H9 (cell line): ENCODE measurements at regions not wholly inside any gene's neighbourhood (a gene's known extent, or its start where the extent isn't known, plus 50 kb on each side); places are given as distances from the start of the nearest gene placed in this dataset.

Source experiments
- DNase-seq: peaks from one replicate; pipeline ENCODE4 v3.0.0-alpha.2; 2017
- H2AFZ ChIP-seq: one replicate; pipeline ENCODE4 v1.6.1; 2013; ENCODE audit warnings: mild to moderate bottlenecking, low read length, control low read depth, moderate library complexity
- H2AK5ac ChIP-seq: 2 replicates; pipeline ENCODE4 v1.6.1; 2013; ENCODE audit warnings: low read length, control low read depth, mixed read lengths; ENCODE audit not compliant: insufficient read length
- H2BK120ac ChIP-seq: one replicate; pipeline ENCODE4 v1.6.1; 2013; ENCODE audit warnings: low read depth, mild to moderate bottlenecking, low read length, control low read depth, inconsistent platforms; ENCODE audit not compliant: poor library complexity, severe bottlenecking
- H2BK12ac ChIP-seq: 2 replicates; pipeline ENCODE4 v1.6.1; 2013; ENCODE audit warnings: low read length, control low read depth, mixed read lengths, low read depth; ENCODE audit not compliant: insufficient read length
- H2BK15ac ChIP-seq: 2 replicates; pipeline ENCODE4 v1.6.1; 2013; ENCODE audit warnings: low read depth, low read length, control low read depth
- H2BK20ac ChIP-seq: one replicate; pipeline ENCODE4 v1.6.1; 2013; ENCODE audit warnings: low read depth, mild to moderate bottlenecking, low read length, control low read depth, inconsistent platforms; ENCODE audit not compliant: poor library complexity, severe bottlenecking
- H2BK5ac ChIP-seq: 2 replicates; pipeline ENCODE4 v1.6.1; 2013; ENCODE audit warnings: low read length, control low read depth, mixed read lengths; ENCODE audit not compliant: insufficient read length
- H3K14ac ChIP-seq: 2 replicates; pipeline ENCODE4 v1.6.1; 2013; ENCODE audit warnings: low read length, control low read depth; ENCODE audit not compliant: insufficient read depth
- H3K18ac ChIP-seq: 2 replicates; pipeline ENCODE4 v1.6.1; 2013; ENCODE audit warnings: low read depth, mild to moderate bottlenecking, mixed read lengths, low read length, control low read depth; ENCODE audit not compliant: insufficient read length
- H3K23ac ChIP-seq: 2 replicates; pipeline ENCODE4 v1.6.1; 2013; ENCODE audit warnings: low read length, control low read depth, mixed read lengths, low read depth; ENCODE audit not compliant: insufficient read length
- H3K23me2 ChIP-seq: 2 replicates; pipeline ENCODE4 v1.6.1; 2013; ENCODE audit warnings: low read depth, mild to moderate bottlenecking, mixed read lengths, low read length, control low read depth; ENCODE audit not compliant: insufficient read length, poor library complexity, severe bottlenecking
- H3K27ac ChIP-seq: 2 replicates; pipeline ENCODE4 v1.5.1; 2013; ENCODE audit warnings: low read length, control low read depth, mixed read lengths, low read depth; ENCODE audit not compliant: insufficient read length
- H3K27me3 ChIP-seq: 2 replicates; pipeline ENCODE4 v1.6.1; 2013; ENCODE audit warnings: low read length, control low read depth, inconsistent platforms; ENCODE audit not compliant: insufficient read depth
- H3K4ac ChIP-seq: 2 replicates; pipeline ENCODE4 v1.6.1; 2013; ENCODE audit warnings: low read depth, mild to moderate bottlenecking, control low read depth, inconsistent platforms, low read length, moderate library complexity
- H3K4me1 ChIP-seq: 2 replicates; pipeline ENCODE4 v1.6.1; 2013; ENCODE audit warnings: low read length, control low read depth, inconsistent platforms; ENCODE audit not compliant: insufficient read depth
- H3K4me2 ChIP-seq: 2 replicates; pipeline ENCODE4 v1.6.1; 2013; ENCODE audit warnings: low read length, control low read depth, mixed read lengths; ENCODE audit not compliant: insufficient read length, insufficient read depth
- H3K56ac ChIP-seq: 2 replicates; pipeline ENCODE4 v1.6.1; 2013; ENCODE audit warnings: low read depth, mild to moderate bottlenecking, mixed read lengths, low read length, control low read depth; ENCODE audit not compliant: insufficient read length
- H3K79me1 ChIP-seq: 2 replicates; pipeline ENCODE4 v1.6.1; 2013; ENCODE audit warnings: low read depth, mild to moderate bottlenecking, moderate library complexity, low read length, control low read depth, inconsistent platforms; ENCODE audit not compliant: insufficient read depth, poor library complexity, severe bottlenecking
- H3K79me2 ChIP-seq: 2 replicates; pipeline ENCODE4 v1.6.1; 2013; ENCODE audit warnings: low read length, control low read depth, inconsistent platforms; ENCODE audit not compliant: insufficient read depth
- H3K9ac ChIP-seq: 2 replicates; pipeline ENCODE4 v1.6.1; 2013; ENCODE audit warnings: low read length, control low read depth, mixed read lengths; ENCODE audit not compliant: insufficient read length; ENCODE audit errors: extremely low read depth
- H3K9me3 ChIP-seq: one replicate; pipeline ENCODE4 v1.6.1; 2013; ENCODE audit warnings: low read depth, low read length, inconsistent platforms; ENCODE audit not compliant: control insufficient read depth
- H3T11ph ChIP-seq: one replicate; pipeline ENCODE4 v1.6.1; 2013; ENCODE audit warnings: mild to moderate bottlenecking, low read length, control low read depth, inconsistent platforms
- H4K20me1 ChIP-seq: one replicate; pipeline ENCODE4 v1.6.1; 2013; ENCODE audit not compliant: control insufficient read depth, insufficient read length, insufficient read depth
- H4K5ac ChIP-seq: 2 replicates; pipeline ENCODE4 v1.6.1; 2013; ENCODE audit warnings: low read depth, mild to moderate bottlenecking, mixed read lengths, low read length, control low read depth; ENCODE audit not compliant: insufficient read length
- H4K8ac ChIP-seq: replicated peaks from 2 replicates; pipeline ENCODE4 v1.6.1; 2013; ENCODE audit warnings: low read length, control low read depth, mixed read lengths, low read depth; ENCODE audit not compliant: insufficient read length
- H4K91ac ChIP-seq: 2 replicates; pipeline ENCODE4 v1.6.1; 2013; ENCODE audit warnings: low read depth, mild to moderate bottlenecking, moderate library complexity, mixed read lengths, low read length, control low read depth; ENCODE audit not compliant: insufficient read length
- H3K27ac Mint-ChIP-seq, 3 experiments: 2 replicates in 2 of 3; 3 replicates in 1 of 3; pipeline ENCODE4 v1.8.0; 2020 to 2021; ENCODE audit warnings: mixed read lengths in 3 of 3, mild to moderate bottlenecking in 1 of 3, moderate library complexity in 1 of 3
- H3K27me3 Mint-ChIP-seq: 2 replicates; pipeline ENCODE4 v1.8.0; 2021; ENCODE audit warnings: low read depth, mild to moderate bottlenecking, moderate library complexity, mixed read lengths
- H3K36me3 Mint-ChIP-seq, 3 experiments: 2 replicates in 2 of 3; 3 replicates in 1 of 3; pipeline ENCODE4 v1.8.0; 2020 to 2021; ENCODE audit warnings: low read depth in 3 of 3, mixed read lengths in 3 of 3; ENCODE audit not compliant: insufficient read depth in 1 of 3
- H3K4me1 Mint-ChIP-seq, 2 experiments: 2 replicates each; pipeline ENCODE4 v1.8.0; 2020; ENCODE audit warnings: mixed read lengths in 2 of 2
- H3K4me3 Mint-ChIP-seq, 2 experiments: 2 replicates in 1 of 2; 3 replicates in 1 of 2; pipeline ENCODE4 v1.8.0; 2020 to 2021; ENCODE audit warnings: mild to moderate bottlenecking in 2 of 2, mixed read lengths in 2 of 2, moderate library complexity in 1 of 2
- H3K9me3 Mint-ChIP-seq, 2 experiments: 2 replicates in 1 of 2; 3 replicates in 1 of 2; pipeline ENCODE4 v1.8.0; 2020; ENCODE audit warnings: mild to moderate bottlenecking in 2 of 2, mixed read lengths in 2 of 2, moderate library complexity in 1 of 2
- WGBS: extraction: QIAGEN DNeasy Blood & Tissue Kit; methylation state at CpG from one replicate; pipeline ENCODE4 v1.1.7; 2013; ENCODE audit warnings: missing lambda C conversion rate, low lambda C conversion rate, mixed read lengths; ENCODE audit not compliant: insufficient read length; ENCODE audit errors: extremely low coverage; 5-methylcytosine and 5-hydroxymethylcytosine counted together
- TF ChIP-seq, protein P1 (sequence below): fragments of 200-600 bp; sonication (generic); conservative IDR thresholded peaks from 3 replicates; pipeline ENCODE4 v1.8.0; 2021; ENCODE audit warnings: antibody characterized with exemption, mild to moderate bottlenecking

- H2BK20ac ChIP-seq = no peak overlapping the region
- no peaks in the 10 kb centered on the region for H3K79me2 ChIP-seq
- H3K14ac ChIP-seq = no peak overlapping the region
- H3K9me3 ChIP-seq = no peaks in the 10 kb centered on the region
- no peaks in the 10 kb centered on the region for H3K27me3 ChIP-seq
- no peaks in the 10 kb centered on the region for H3K79me1 ChIP-seq
- peak overlapping the region; percentile 78 for H2AFZ ChIP-seq
- H3K23ac ChIP-seq = no peak overlapping the region
- no peak overlapping the region for H4K5ac ChIP-seq
- H3K4me2 ChIP-seq = no peak overlapping the region
- no peaks in the 10 kb centered on the region for H4K20me1 ChIP-seq
- H3K27ac Mint-ChIP-seq = no peak overlapping the region; a peak in 1 of 7 replicates
- no peaks in the 10 kb centered on the region for H3K4me1 ChIP-seq
- H3K23me2 ChIP-seq = no peaks in the 10 kb centered on the region
- no peaks in the 10 kb centered on the region for H3K27me3 Mint-ChIP-seq
- no peak overlapping the region for H3K4me3 Mint-ChIP-seq
- H2BK5ac ChIP-seq = no peak overlapping the region
- no peak overlapping the region for H2AK5ac ChIP-seq
- H3K36me3 Mint-ChIP-seq = no peaks in the 10 kb centered on the region
- no peak overlapping the region for H4K8ac ChIP-seq
- no peak overlapping the region for H2BK15ac ChIP-seq
- WGBS = no CpG with 5 or more reads among the region's 1 CpG
- H3K9ac ChIP-seq = no peak overlapping the region
- H3K4ac ChIP-seq = no peak overlapping the region
- H3K27ac ChIP-seq = no peak overlapping the region
- H4K91ac ChIP-seq = no peak overlapping the region
- H3T11ph ChIP-seq = no peak overlapping the region
- no peak overlapping the region for H2BK120ac ChIP-seq
- H3K18ac ChIP-seq = no peak overlapping the region
- H3K4me1 Mint-ChIP-seq = no peaks in the 10 kb centered on the region
- no peak overlapping the region for H3K56ac ChIP-seq
- no peak overlapping the region for H2BK12ac ChIP-seq
- DNase-seq = no peak
- TF ChIP-seq, protein P1, sequence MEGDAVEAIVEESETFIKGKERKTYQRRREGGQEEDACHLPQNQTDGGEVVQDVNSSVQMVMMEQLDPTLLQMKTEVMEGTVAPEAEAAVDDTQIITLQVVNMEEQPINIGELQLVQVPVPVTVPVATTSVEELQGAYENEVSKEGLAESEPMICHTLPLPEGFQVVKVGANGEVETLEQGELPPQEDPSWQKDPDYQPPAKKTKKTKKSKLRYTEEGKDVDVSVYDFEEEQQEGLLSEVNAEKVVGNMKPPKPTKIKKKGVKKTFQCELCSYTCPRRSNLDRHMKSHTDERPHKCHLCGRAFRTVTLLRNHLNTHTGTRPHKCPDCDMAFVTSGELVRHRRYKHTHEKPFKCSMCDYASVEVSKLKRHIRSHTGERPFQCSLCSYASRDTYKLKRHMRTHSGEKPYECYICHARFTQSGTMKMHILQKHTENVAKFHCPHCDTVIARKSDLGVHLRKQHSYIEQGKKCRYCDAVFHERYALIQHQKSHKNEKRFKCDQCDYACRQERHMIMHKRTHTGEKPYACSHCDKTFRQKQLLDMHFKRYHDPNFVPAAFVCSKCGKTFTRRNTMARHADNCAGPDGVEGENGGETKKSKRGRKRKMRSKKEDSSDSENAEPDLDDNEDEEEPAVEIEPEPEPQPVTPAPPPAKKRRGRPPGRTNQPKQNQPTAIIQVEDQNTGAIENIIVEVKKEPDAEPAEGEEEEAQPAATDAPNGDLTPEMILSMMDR = no peak
- no peaks in the 10 kb centered on the region for H3K9me3 Mint-ChIP-seq
Observed at GRCh38 chr2:198213253-198213652, 408.9 kb downstream of the PLCL1 start.
